ENCODE measurements at regions not wholly inside any gene's neighbourhood (a gene's known extent, or its start where the extent isn't known, plus 50 kb on each side); places are given as distances from the start of the nearest gene placed in this dataset.
A peak's percentile ranks its signal among the peaks of the same experiment; 100 is the strongest.

DNA sequence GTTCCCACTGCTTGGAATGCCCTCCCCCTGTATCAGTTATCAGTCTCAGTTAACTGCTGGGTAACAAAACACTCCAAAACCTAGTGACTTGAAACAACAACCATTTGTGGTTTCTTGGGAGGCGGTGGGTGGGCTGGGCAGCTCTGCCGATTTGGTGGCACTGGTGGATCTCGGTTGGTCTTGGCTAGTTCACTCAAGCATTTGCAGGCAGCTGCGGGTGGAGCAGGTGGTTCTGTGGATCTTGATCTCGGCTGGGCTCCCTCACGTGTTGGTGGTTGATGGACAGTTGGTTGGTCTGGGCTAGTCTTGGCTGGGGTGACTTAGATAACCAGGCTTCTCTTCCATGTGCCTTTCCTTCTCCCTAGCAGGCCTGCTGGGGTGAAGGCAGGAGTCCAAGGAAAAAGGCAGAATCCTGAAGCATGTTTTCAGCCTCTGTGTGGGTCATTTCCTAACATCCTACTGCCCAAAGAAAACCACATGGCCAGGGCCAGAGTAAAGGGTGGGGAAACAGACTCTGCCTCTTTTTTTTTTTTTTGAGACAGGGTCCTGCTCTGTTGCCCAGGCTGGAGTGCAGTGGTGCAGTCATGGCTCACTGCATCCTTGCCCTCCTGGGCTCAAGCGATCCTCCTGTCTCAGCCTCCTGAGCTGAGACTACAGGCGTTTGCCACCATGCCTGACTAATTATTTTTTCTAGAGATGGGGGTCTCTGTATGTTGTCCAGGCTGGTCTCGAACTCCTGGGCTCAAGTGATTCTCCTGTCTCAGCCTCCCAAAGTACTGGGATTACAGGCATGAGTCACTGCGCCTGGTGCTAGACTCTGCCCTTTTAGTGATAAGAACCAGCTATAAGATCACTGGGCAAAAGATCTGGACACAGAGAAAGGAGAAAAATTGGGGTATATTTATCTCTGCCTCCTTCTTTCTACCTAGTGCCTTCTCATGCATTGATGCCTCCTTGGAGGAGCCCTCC, 183.7 kb downstream of the RGS3 start:
- DNase-seq: no peak

DNA sequence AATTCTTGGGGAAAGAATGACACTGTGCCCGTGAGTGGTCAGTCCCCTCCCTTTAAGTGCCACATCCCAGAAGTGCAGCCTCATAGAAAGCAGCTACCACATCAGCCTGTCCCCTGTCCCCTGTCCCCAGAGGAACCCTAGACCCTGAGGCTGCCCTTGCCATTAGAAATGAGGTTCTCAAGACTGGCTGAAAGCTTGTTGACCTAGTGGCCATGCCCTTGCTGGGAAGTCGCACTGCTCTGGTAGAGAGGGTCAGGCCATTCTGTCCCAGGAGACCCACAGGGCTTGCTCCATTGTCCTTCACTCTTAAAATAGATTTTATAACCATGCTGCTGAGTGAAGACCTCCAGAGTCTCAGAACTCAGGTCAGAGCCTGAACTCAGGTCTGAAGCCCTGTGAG, 184.5 kb downstream of the RGS3 start:
- no peak for DNase-seq

- DNase-seq: no peak
Measured at GRCh38 chr9:113648586-113648985, 185.1 kb downstream of the RGS3 start.

GRCh38 chr9:113649054-113649453, 185.5 kb downstream of the RGS3 start:
- DNase-seq: peak; percentile 64

GRCh38 chr9:113649855-113650206, 186.3 kb downstream of the RGS3 start:
- no peak for DNase-seq

DNA sequence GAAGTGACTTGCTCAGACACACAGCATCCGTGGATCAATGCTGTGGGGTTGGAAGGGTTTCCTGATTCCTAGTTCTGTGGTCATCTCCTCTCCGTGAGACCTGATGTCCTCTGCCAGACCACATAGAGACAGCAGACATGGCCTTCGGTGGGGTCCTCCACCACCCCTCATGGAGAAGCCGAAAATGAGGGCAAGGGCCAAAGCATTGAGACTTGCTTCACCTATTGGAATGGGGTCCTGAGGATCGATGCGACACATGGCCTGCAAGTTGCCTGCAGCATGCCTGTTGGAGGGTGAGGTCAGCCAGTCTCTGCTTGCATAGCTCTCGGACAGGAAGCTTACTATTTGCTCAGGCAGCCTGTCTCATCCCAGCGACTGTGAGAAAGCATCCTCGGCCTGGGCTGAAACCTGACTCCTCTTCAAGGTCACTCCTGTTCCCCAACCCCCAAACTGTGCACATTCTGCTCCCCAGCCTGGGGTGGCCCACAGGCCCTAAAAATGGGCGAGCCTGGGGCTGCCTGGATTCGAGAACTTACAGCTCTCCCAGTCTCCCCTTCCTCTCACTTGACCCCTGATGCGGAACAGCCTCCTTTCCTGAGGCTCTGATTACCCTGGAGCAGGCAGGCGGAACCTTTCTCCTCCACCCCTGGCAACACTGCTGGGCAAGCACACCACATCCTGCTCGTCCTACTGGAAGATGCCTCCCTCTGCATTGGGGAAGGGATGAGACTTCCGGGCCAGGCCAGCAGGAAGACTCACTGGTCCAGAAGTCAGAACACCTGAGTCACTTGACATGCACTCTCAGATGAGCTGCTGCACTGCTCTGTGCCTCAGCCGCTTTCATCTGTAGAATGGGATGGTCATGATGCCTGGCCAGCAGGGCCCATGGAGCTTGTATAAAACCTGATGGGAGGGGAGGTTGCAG, 186.9 kb downstream of the RGS3 start:
- DNase-seq: peak; percentile 76

DNA sequence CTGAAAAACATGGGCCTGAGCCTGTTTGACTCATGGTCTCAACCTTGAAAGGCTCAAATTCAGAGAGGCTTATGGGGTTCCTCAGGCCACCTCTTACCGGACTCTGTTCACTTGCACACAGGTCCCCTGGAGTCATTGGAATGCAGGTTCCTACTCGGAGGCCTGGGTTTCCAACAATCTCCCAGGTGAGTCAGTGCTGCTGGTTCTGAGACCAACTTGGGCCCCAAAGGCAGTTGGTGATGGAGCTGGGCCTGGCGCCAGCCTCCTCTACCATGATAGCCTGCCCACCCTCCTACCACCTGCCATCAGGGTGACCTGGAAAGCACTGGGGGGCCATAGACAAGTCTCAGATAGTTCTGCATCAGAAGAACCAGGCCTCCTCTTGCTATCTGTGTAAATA, 188.4 kb downstream of the RGS3 start:
- no peak for DNase-seq

GRCh38 chr9:113652355-113653152, 189.0 kb downstream of the RGS3 start:
- DNase-seq: no peak

GRCh38 chr9:113653746-113654604, 190.4 kb downstream of the RGS3 start:
- no peak for DNase-seq

GRCh38 chr9:113654605-113655428, 191.3 kb downstream of the RGS3 start:
- no peak for DNase-seq

DNA sequence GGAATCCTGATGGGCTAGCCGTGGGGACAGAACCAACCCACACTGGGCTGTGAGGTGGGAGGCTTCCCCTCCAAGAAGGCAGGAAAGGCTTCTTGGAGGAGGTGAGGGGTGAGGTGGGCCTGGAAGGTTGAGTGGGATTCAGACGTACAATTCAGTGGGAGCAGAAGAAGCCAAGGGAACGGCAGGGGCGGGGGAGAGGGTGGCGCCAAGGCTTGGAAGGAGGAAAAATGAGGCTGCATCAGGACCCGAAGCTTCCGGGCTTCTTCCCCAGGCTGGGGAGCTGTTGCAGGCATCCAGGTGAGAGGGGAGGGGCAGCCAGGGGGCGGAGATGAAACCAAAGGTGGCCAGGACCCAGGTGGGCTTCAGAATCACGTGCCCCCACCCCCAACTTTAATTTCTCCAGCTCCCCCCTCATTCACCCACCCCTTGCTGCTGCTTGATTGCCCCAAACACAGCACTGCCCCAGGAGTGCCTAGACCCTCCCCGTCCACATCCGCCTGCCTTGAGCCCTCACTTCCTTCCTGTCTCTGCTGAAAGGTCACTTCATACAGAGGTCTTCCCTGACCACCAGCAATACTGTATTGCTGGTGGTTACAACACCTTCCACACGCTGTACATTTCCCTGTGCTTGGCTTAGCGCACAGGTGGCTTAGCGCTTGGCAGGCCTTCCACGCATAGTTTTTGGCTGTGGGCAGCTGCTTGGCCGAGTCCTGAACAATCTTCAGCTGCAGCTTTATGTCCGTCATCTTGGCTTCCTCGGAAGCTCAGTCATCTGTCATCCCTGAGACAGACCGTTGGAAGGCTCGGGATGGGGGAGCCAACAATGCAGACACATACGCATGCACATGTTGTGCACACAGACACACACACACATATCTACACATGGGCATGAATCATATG, 193.5 kb downstream of the RGS3 start:
- no peak for DNase-seq

DNA sequence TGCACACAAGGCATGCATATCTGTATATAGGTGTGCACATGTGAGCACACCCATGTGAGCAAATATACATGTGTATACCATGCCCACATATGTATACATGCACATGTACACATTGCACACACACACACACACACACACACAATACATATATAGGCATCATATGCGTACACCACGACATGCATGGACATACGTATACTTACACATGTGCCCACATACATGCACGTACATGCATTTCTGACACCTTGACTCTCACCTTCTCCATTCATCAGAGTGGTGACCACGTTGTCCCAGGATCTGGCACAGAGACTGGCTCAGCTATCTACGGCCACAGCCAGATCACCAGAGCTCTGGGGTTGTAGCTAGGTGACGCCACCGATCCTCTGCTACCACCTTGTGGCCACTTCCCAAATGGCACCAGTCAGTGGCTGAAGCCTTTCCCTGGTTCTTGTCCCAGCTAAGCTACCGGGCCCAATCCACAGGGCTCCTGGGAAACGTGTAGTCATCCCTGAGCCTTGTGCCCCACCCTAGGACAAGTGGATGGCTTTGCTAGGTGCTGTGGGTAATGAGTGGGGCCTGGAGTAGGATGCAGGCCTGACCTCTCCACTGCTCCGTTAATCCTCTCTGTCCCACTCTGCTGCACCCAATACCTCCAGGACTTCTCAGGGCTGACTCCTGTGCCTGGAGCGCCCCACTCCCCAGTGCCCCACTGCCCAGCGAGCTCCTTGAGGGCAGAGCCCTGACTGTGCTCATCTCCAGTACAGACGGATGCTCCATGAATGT, 194.4 kb downstream of the RGS3 start:
- peak; percentile 85 for DNase-seq

DNA sequence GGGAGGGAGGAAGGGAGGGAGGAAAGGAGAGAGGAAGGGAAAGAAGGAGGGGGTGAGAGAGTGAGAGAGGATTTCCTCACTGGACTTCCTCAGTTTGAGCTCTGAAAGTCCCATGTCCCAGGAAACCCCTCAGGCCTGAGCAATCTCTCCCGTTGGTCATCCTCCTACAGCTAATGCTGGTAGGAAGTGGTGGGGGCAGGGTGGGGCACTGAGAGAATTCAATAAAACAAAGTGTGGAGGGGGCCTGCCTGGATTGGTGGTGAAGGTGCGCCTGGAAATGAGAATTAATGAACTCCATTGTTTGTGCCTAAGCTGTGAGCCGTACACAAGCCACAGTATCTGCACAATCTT, 195.0 kb downstream of the RGS3 start:
- no peak for DNase-seq

DNA sequence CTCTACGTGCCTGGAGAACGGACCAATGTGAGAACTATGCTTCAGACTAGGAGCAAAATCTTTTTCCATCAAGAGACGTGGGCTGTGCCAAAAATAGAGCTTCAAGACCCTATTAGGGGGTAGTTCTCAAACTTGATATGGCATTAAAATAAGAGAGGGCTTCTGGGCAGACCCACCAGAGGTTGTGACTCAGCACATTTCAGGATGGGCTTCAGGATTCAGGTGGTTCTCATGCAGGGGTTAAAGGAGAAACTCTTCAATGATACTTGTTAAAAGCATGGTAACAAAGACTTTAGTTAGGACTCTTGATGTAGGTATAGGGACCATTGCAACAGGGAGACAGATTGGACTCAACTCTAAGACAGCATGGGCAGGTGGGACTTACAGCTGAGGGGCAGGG, 195.5 kb downstream of the RGS3 start:
- no peak for DNase-seq

DNA sequence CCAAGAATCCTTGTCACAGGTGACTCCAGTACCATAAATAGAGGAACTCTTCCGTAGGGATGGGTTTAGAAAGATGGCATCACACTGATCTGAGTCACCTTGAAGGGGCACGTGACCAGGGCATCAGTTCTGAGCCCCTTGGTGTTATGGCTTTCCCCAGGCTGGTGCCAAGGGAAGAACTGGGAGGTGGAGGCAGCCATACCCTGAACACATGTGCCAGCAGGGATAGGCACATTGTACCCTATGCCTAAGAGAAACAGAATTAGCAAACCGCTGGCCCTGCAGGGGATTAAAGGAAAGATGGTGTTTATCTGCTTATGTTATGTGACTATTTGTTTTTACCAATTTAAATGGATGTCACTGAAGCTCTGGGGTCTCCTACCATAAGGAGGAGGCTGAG, 196.2 kb downstream of the RGS3 start:
- no peak for DNase-seq

GRCh38 chr9:113660196-113660595, 196.7 kb downstream of the RGS3 start:
- DNase-seq: no peak

- DNase-seq: no peak
Measured at GRCh38 chr9:113661074-113661473, 197.5 kb downstream of the RGS3 start.

DNA sequence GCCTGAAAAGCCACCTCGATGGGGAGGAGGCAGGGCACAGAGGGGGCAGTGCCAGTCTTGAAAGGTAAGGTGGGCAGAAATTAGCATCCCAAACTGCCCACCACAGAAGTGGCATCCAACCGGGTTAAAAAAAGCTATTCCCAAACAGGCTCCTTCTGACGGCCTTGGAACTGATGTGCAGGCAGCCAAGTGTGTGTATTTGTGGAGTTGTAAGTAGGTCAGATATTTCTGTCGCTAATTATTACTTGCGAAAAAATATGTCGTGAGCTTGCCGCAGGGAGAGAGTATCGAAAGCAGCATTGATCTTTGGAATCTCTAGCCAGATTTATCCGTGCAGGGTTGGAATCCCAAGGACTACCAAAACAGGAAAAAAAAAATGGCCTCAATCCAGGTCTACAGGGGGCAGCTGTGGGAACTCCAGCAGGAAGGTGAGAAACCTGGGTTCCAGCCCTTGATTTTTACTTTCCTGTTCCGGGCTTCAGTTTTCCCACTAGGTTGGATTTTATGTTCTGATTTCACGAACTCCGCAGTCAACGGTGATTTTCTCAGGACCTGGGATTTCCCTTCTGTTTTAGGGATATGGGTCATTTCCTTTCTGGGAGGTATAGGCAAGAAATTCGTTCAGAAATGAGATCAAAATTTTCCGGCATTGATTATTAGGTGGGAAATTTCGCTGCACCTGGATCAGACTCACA, 200.8 kb downstream of the RGS3 start:
- DNase-seq: no peak

- DNase-seq: no peak
Measured at GRCh38 chr9:113665064-113665463, 201.5 kb downstream of the RGS3 start.

All from EL (cell line).